Natural killer cell (primary cell): ENCODE measurements at regions not wholly inside any gene's neighbourhood (a gene's known extent, or its start where the extent isn't known, plus 50 kb on each side); places are given as distances from the start of the nearest gene placed in this dataset.

Source experiments
- ATAC-seq, 3 donors: fragments of 150-1000 bp in 2 of 3; fragments of 200-7000 bp in 1 of 3; cut with Tn5 transposase; 1 replicate in 1 of 3; 2 replicates in 2 of 3; pipeline ENCODE4 v1.10.0; 2021; ENCODE audit warnings: mild to moderate bottlenecking in 2 of 3, moderate library complexity in 2 of 3
- DNase-seq, 2 donors: peaks; one replicate each; pipeline versions ENCODE4 v3.0.0 to v3.0.0-alpha.2; 2013 to 2021; ENCODE audit warnings: mixed read lengths in 1 of 2
- H3K27ac ChIP-seq: one replicate; pipeline ENCODE4 v1.5.1; 2013; ENCODE audit warnings: mild to moderate bottlenecking, low read length
- H3K27me3 ChIP-seq: one replicate; pipeline ENCODE4 v1.6.1; 2013; ENCODE audit warnings: low read length; ENCODE audit not compliant: control insufficient read depth, insufficient read depth
- H3K36me3 ChIP-seq: one replicate; pipeline ENCODE4 v1.6.1; 2013; ENCODE audit warnings: low read length; ENCODE audit not compliant: control insufficient read depth, insufficient read depth
- H3K4me1 ChIP-seq: one replicate; pipeline ENCODE4 v1.6.1; 2013; ENCODE audit warnings: low read length; ENCODE audit not compliant: control insufficient read depth, insufficient read depth
- H3K4me3 ChIP-seq: one replicate; pipeline ENCODE4 v1.5.1; 2013; ENCODE audit warnings: low read length
- H3K9me3 ChIP-seq: one replicate; pipeline ENCODE4 v1.6.1; 2013; ENCODE audit warnings: low read length; ENCODE audit not compliant: control insufficient read depth, insufficient read depth
- H3K27ac Mint-ChIP-seq, 2 donors: one replicate each; pipeline ENCODE4 v1.8.0; 2022; ENCODE audit warnings: mild to moderate bottlenecking in 2 of 2, mixed read lengths in 2 of 2, moderate library complexity in 1 of 2
- H3K27me3 Mint-ChIP-seq, 2 donors: one replicate each; pipeline ENCODE4 v1.8.0; 2022; ENCODE audit warnings: low read depth in 2 of 2, mixed read lengths in 2 of 2
- H3K36me3 Mint-ChIP-seq: one replicate; pipeline ENCODE4 v1.8.0; 2022; ENCODE audit warnings: mixed read lengths
- H3K4me1 Mint-ChIP-seq, 2 donors: one replicate each; pipeline ENCODE4 v1.8.0; 2022; ENCODE audit warnings: mixed read lengths in 2 of 2
- H3K4me3 Mint-ChIP-seq: one replicate; pipeline ENCODE4 v1.8.0; 2022; ENCODE audit warnings: mild to moderate bottlenecking, moderate library complexity, mixed read lengths
- H3K9me3 Mint-ChIP-seq, 2 donors: one replicate each; pipeline ENCODE4 v1.8.0; 2022; ENCODE audit warnings: mixed read lengths in 2 of 2
- CTCF ChIP-seq: fragments of 200-600 bp; IDR thresholded peaks from one replicate; pipeline ENCODE4 v1.8.0; 2022; ENCODE audit warnings: antibody characterized with exemption
- WGBS: methylation state at CpG from one replicate; pipeline ENCODE4 v1.1.7; 2013; ENCODE audit warnings: missing lambda C conversion rate; ENCODE audit not compliant: insufficient coverage; 5-methylcytosine and 5-hydroxymethylcytosine counted together
- intact Hi-C: fragments of 100-400 bp; cut with micrococcal nuclease; formaldehyde crosslinking; loops from one replicate; pipeline ENCODE4 v1.14.2; 2022

GRCh38 chr4:180587379-180587778, 1655.8 kb upstream of the TENM3 start:
- no peak for TF ChIP-seq CTCF
- no peaks in the 10 kb centered on the region for H3K9me3 ChIP-seq
- Mint-ChIP-seq H3K27ac (no peak overlapping the region), H3K4me1 (no peaks in the 10 kb centered on the region), H3K9me3 (peaks cover 2 to 6% of the 10 kb centered on the region in 2 donors), H3K36me3 (no peaks in the 10 kb centered on the region), H3K4me3 (no peak overlapping the region), H3K27me3 (no peaks in the 10 kb centered on the region)
- H3K27ac ChIP-seq: no peak overlapping the region
- no peaks in the 10 kb centered on the region for H3K27me3 ChIP-seq
- no peaks in the 10 kb centered on the region for H3K4me1 ChIP-seq
- 74% methylated on average over 4 of the region's 5 CpGs for WGBS
- DNase-seq (no peak), ATAC-seq (no peak)
- no peak overlapping the region for H3K4me3 ChIP-seq
- H3K36me3 ChIP-seq: no peaks in the 10 kb centered on the region
- intact Hi-C loops: no loop called here

DNA sequence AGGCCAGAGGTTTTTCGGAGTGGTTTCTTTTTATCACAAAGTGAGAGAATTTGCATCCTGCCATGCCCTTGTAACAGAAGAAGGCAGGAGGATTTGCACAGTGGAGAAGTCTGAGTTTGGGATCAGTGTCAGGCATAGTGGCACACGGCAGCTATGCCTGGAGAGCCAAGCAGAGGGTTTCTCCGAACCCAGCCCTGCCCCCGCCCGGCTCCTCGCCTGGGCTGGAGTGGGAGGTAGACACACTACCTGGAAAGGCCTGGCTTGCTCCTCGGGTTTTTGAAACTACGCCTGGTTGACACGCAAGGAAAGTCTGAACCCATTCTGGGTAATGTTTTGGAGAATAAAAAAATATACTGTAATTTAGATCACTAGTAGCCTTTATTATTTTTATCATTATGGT, 1653.6 kb upstream of the TENM3 start:
- Histone ChIP-seq H3K4me1 (no peaks in the 10 kb centered on the region), H3K27ac (no peak overlapping the region), H3K27me3 (no peaks in the 10 kb centered on the region), H3K4me3 (no peak overlapping the region), H3K36me3 (no peaks in the 10 kb centered on the region), H3K9me3 (no peaks in the 10 kb centered on the region)
- ATAC-seq: no peak
- DNase-seq: no peak
- 93% methylated on average over 9 of the region's 9 CpGs for WGBS
- Mint-ChIP-seq H3K4me3 (no peak overlapping the region), H3K4me1 (no peaks in the 10 kb centered on the region), H3K36me3 (peaks cover 5% of the 10 kb centered on the region), H3K9me3 (peaks cover 3 to 13% of the 10 kb centered on the region in 2 donors), H3K27me3 (no peaks in the 10 kb centered on the region), H3K27ac (no peak overlapping the region)
- intact Hi-C loops: no loop called here
- no peak for TF ChIP-seq CTCF

GRCh38 chr4:180596888-180597483, 1646.2 kb upstream of the TENM3 start:
- TF ChIP-seq CTCF: no peak
- no peak overlapping the region for H3K27ac Mint-ChIP-seq
- H3K36me3 Mint-ChIP-seq: peaks cover 5% of the 10 kb centered on the region
- H3K4me1 ChIP-seq: no peaks in the 10 kb centered on the region
- no peak for ATAC-seq
- no peaks in the 10 kb centered on the region for H3K27me3 ChIP-seq
- no peaks in the 10 kb centered on the region for H3K9me3 ChIP-seq
- no peak overlapping the region for H3K27ac ChIP-seq
- no peak for DNase-seq
- WGBS: 42% methylated on average over 3 of the region's 3 CpGs
- no peak overlapping the region for H3K4me3 Mint-ChIP-seq
- peaks cover 0 to 6% of the 10 kb centered on the region in 2 donors for H3K4me1 Mint-ChIP-seq
- no peaks in the 10 kb centered on the region for H3K36me3 ChIP-seq
- no peaks in the 10 kb centered on the region for H3K27me3 Mint-ChIP-seq
- H3K9me3 Mint-ChIP-seq: peaks cover 6 to 17% of the 10 kb centered on the region in 2 donors
- no peak overlapping the region for H3K4me3 ChIP-seq
- intact Hi-C loops: no loop called here

GRCh38 chr4:180598281-180598680, 1644.9 kb upstream of the TENM3 start:
- Histone ChIP-seq H3K4me1 (no peaks in the 10 kb centered on the region), H3K27ac (no peak overlapping the region), H3K36me3 (no peaks in the 10 kb centered on the region), H3K4me3 (no peak overlapping the region), H3K27me3 (no peaks in the 10 kb centered on the region), H3K9me3 (no peaks in the 10 kb centered on the region)
- Mint-ChIP-seq H3K27ac (no peak overlapping the region), H3K27me3 (no peaks in the 10 kb centered on the region), H3K9me3 (peaks cover 6 to 20% of the 10 kb centered on the region in 2 donors), H3K36me3 (peaks cover 5% of the 10 kb centered on the region), H3K4me1 (peaks cover 0 to 6% of the 10 kb centered on the region in 2 donors), H3K4me3 (no peak overlapping the region)
- intact Hi-C loops: no loop called here
- no peak for ATAC-seq
- DNase-seq: no peak
- no peak for TF ChIP-seq CTCF
